ENCODE measurements at regions not wholly inside any gene's neighbourhood (a gene's known extent, or its start where the extent isn't known, plus 50 kb on each side); places are given as distances from the start of the nearest gene placed in this dataset.

DNA sequence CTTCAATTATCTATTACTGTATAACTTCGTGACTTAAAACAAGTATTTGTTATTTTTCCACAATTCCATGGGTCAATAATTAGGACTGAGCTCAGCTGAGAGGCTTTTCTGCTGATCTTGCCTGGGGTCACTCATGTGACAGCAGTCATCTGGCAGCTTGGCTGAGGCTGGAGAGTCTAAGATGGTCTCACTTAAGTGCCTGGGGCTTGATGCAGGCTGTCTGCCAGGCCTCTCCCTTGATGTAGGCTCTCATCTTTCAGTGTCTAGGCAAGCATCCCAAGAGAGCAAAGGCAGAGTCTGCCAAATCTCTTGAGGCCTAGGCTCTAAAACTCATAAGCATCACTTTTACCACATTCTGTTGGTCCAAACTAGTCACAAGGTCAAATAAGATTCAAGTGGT lies 93.2 kb downstream of the NKX2-1 start:
- no peaks in the 10 kb centered on the region for H3K9me3 ChIP-seq (ENCODE audit: low read length)
- H3F3A ChIP-seq (ENCODE audit: insufficient read depth, low read length, poor library complexity, severe bottlenecking) = no peaks in the 10 kb centered on the region
- no peak overlapping the region for H3K9ac ChIP-seq (ENCODE audit: low read length)

DNA sequence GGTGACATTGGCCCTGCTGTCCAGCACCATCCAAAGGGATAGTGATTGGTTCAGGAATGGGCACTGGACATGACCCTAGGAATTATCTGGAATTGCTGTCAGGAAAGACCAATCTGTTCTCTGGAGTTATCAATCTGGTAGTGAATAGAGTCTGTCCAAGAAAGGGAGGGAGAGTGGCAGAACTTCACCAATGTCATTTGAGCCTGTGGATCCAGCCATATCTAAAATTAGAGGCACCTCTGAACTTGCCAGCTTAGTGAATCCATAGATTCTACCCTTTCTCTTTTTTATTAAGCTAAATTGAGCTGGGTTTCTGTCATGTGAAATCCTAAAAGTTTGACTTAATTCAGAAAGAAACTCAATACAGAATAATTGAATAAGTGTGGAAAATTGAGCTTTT lies 93.9 kb downstream of the NKX2-1 start:
- H3K4me2 ChIP-seq (ENCODE audit: low read length) = no peak overlapping the region
- no peak overlapping the region for H3K4me3 ChIP-seq (ENCODE audit: low read length)
- H3K9me3 ChIP-seq (ENCODE audit: low read length) = no peaks in the 10 kb centered on the region
- H4K20me1 ChIP-seq (ENCODE audit: insufficient read depth) = no peaks in the 10 kb centered on the region
- H3K79me2 ChIP-seq (replicated peaks; ENCODE audit: insufficient read depth, low read length) = no peaks in the 10 kb centered on the region
- H3K36me3 ChIP-seq (ENCODE audit: insufficient read depth, low read length) = no peaks in the 10 kb centered on the region
- H3K9ac ChIP-seq (ENCODE audit: low read length) = no peak overlapping the region
- H3K27me3 ChIP-seq (ENCODE audit: insufficient read depth, low read depth, low read length) = peaks cover 24% of the 10 kb centered on the region
- no peak overlapping the region for H2AFZ ChIP-seq (ENCODE audit: low read depth, low read length)
- TF ChIP-seq RAD21 (conservative IDR thresholded peaks at IDR 0.05) (no peak), EP300 (conservative IDR thresholded peaks at IDR 0.05; ENCODE audit: poor library complexity, severe bottlenecking) (no peak), POLR2AphosphoS5 (IDR thresholded peaks at IDR 0.05) (no peak), MXI1 (conservative IDR thresholded peaks at IDR 0.05; ENCODE audit: poor library complexity, severe bottlenecking) (no peak), EZH2 (IDR thresholded peaks at IDR 0.05; ENCODE audit: borderline replicate concordance, insufficient read depth, low read length, poor library complexity, severe bottlenecking) (no peak), TAF1 (IDR thresholded peaks at IDR 0.05; ENCODE audit: low read depth) (no peak), SMC3 (conservative IDR thresholded peaks at IDR 0.05; ENCODE audit: poor library complexity) (no peak)
- TF ChIP-seq, protein P1, sequence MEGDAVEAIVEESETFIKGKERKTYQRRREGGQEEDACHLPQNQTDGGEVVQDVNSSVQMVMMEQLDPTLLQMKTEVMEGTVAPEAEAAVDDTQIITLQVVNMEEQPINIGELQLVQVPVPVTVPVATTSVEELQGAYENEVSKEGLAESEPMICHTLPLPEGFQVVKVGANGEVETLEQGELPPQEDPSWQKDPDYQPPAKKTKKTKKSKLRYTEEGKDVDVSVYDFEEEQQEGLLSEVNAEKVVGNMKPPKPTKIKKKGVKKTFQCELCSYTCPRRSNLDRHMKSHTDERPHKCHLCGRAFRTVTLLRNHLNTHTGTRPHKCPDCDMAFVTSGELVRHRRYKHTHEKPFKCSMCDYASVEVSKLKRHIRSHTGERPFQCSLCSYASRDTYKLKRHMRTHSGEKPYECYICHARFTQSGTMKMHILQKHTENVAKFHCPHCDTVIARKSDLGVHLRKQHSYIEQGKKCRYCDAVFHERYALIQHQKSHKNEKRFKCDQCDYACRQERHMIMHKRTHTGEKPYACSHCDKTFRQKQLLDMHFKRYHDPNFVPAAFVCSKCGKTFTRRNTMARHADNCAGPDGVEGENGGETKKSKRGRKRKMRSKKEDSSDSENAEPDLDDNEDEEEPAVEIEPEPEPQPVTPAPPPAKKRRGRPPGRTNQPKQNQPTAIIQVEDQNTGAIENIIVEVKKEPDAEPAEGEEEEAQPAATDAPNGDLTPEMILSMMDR (IDR thresholded peaks at IDR 0.05; ENCODE audit: poor library complexity, severe bottlenecking) = no peak
- TF ChIP-seq, protein P2, sequence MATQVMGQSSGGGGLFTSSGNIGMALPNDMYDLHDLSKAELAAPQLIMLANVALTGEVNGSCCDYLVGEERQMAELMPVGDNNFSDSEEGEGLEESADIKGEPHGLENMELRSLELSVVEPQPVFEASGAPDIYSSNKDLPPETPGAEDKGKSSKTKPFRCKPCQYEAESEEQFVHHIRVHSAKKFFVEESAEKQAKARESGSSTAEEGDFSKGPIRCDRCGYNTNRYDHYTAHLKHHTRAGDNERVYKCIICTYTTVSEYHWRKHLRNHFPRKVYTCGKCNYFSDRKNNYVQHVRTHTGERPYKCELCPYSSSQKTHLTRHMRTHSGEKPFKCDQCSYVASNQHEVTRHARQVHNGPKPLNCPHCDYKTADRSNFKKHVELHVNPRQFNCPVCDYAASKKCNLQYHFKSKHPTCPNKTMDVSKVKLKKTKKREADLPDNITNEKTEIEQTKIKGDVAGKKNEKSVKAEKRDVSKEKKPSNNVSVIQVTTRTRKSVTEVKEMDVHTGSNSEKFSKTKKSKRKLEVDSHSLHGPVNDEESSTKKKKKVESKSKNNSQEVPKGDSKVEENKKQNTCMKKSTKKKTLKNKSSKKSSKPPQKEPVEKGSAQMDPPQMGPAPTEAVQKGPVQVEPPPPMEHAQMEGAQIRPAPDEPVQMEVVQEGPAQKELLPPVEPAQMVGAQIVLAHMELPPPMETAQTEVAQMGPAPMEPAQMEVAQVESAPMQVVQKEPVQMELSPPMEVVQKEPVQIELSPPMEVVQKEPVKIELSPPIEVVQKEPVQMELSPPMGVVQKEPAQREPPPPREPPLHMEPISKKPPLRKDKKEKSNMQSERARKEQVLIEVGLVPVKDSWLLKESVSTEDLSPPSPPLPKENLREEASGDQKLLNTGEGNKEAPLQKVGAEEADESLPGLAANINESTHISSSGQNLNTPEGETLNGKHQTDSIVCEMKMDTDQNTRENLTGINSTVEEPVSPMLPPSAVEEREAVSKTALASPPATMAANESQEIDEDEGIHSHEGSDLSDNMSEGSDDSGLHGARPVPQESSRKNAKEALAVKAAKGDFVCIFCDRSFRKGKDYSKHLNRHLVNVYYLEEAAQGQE (IDR thresholded peaks at IDR 0.05; ENCODE audit: borderline replicate concordance) = no peak
- H3K27ac ChIP-seq (ENCODE audit: low read length) = no peak overlapping the region
- no peaks in the 10 kb centered on the region for H3F3A ChIP-seq (ENCODE audit: insufficient read depth, low read length, poor library complexity, severe bottlenecking)
- H3K9me2 ChIP-seq (ENCODE audit: insufficient read depth, low read length) = no peaks in the 10 kb centered on the region

More for the DNA sequence above, 93.2 kb downstream of the NKX2-1 start:
- TF ChIP-seq POLR2AphosphoS5 (IDR thresholded peaks at IDR 0.05) (no peak), SMC3 (conservative IDR thresholded peaks at IDR 0.05; ENCODE audit: poor library complexity) (no peak)
- TF ChIP-seq, protein P1 (IDR thresholded peaks at IDR 0.05; ENCODE audit: poor library complexity, severe bottlenecking) = no peak
- Histone ChIP-seq H3K27me3 (ENCODE audit: insufficient read depth, low read depth, low read length) (peaks cover 26% of the 10 kb centered on the region), H3K4me3 (ENCODE audit: low read length) (no peak overlapping the region), H3K9me2 (ENCODE audit: insufficient read depth, low read length) (no peaks in the 10 kb centered on the region), H2AFZ (ENCODE audit: low read depth, low read length) (no peak overlapping the region), H3K79me2 (replicated peaks; ENCODE audit: insufficient read depth, low read length) (no peaks in the 10 kb centered on the region), H4K20me1 (ENCODE audit: insufficient read depth) (no peaks in the 10 kb centered on the region), H3K4me2 (ENCODE audit: low read length) (no peak overlapping the region), H3K27ac (ENCODE audit: low read length) (no peak overlapping the region), H3K36me3 (ENCODE audit: insufficient read depth, low read length) (no peaks in the 10 kb centered on the region)
